Lung (tissue), 11 donors: ENCODE measurements at regions not wholly inside any gene's neighbourhood (a gene's known extent, or its start where the extent isn't known, plus 50 kb on each side); places are given as distances from the start of the nearest gene placed in this dataset.
A peak's percentile ranks its signal among the peaks of the same experiment; 100 is the strongest.

Experiments
- ATAC-seq: fragments of 200-7000 bp; cut with Tn5 transposase; one replicate; pipeline ENCODE4 v1.9.1; 2020; ENCODE audit warnings: moderate number of reproducible peaks; ENCODE audit not compliant: insufficient read depth, low FRiP score
- DNase-seq, 3 donors: peaks; one replicate each; pipeline ENCODE4 v3.0.0-alpha.2; 2013 to 2017
- H3K27ac ChIP-seq, 2 donors: one replicate each; pipeline ENCODE4 v1.5.1; 2013; ENCODE audit warnings: mild to moderate bottlenecking in 2 of 2, moderate library complexity in 2 of 2, control low read depth in 1 of 2, inconsistent platforms in 1 of 2, low read depth in 1 of 2, low read length in 1 of 2
- H3K27me3 ChIP-seq, 3 donors: one replicate each; pipeline ENCODE4 v1.5.1; 2013; ENCODE audit warnings: low read length in 2 of 3; ENCODE audit not compliant: control insufficient read depth in 3 of 3, insufficient read depth in 3 of 3
- H3K36me3 ChIP-seq, 4 donors: one replicate each; pipeline ENCODE4 v1.5.1; 2013; ENCODE audit warnings: low read length in 4 of 4, mild to moderate bottlenecking in 1 of 4, moderate library complexity in 1 of 4; ENCODE audit not compliant: control insufficient read depth in 4 of 4, insufficient read depth in 4 of 4
- H3K4me1 ChIP-seq, 5 donors: one replicate each; pipeline ENCODE4 v1.5.1; 2013; ENCODE audit warnings: low read length in 5 of 5, mild to moderate bottlenecking in 2 of 5, moderate library complexity in 1 of 5; ENCODE audit not compliant: control insufficient read depth in 5 of 5, insufficient read depth in 5 of 5
- H3K4me3 ChIP-seq: one replicate; pipeline ENCODE4 v1.5.1; 2013; ENCODE audit warnings: mild to moderate bottlenecking, control low read depth, moderate library complexity
- H3K9ac ChIP-seq, 2 donors: one replicate each; pipeline ENCODE4 v1.5.1; 2013; ENCODE audit warnings: low read length in 2 of 2, control low read depth in 1 of 2; ENCODE audit not compliant: insufficient read depth in 1 of 2
- H3K9me3 ChIP-seq, 4 donors: one replicate each; pipeline ENCODE4 v1.5.1; 2013; ENCODE audit warnings: low read length in 3 of 4, mild to moderate bottlenecking in 1 of 4, moderate library complexity in 1 of 4; ENCODE audit not compliant: control insufficient read depth in 4 of 4, insufficient read depth in 3 of 4
- WGBS, 2 donors: extraction: QIAGEN DNeasy Blood & Tissue Kit; methylation state at CpG; one replicate each; pipeline ENCODE4 v1.1.7; 2013; 5-methylcytosine and 5-hydroxymethylcytosine counted together
- TF ChIP-seq, protein P1 (sequence below): IDR thresholded peaks from 2 replicates; pipeline ENCODE4 v1.5.1; 2012; ENCODE audit warnings: mild to moderate bottlenecking; ENCODE audit errors: control extremely low read depth, extremely low read depth
- donor health status: control.
- donor health status: control.
- donor health status: Bipolar disorder and iron deficiency.
- donor health status: healthy.
- donor health status: DM: yes; HTN: yes; CAD: no.

DNA sequence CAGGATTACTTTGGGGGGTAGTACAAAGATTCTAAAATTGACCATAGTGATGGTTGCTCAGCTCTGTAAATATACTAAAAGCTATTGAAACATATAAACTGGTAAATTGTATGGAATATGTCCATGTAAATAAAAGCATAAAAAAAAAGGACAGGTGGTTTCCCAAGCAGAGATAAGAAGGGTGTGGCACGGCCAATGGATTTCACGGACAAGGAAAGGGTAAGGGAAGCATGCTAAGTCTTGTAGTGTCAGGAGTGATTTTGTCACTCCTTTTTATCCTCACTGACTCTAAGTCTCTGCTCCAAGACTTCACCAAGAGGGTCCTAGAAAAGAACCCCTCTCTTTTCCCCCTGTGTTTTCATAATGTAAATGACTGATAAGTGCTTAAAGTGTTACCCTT lies 229.2 kb downstream of the SPTSSA start:
- ATAC-seq (no peak), DNase-seq (no peak)
- Histone ChIP-seq H3K27ac (no peak overlapping the region), H3K4me3 (no peak overlapping the region), H3K27me3 (peaks cover 0 to 6% (median 4%) of the 10 kb centered on the region in 3 donors), H3K4me1 (peaks cover 0 to 13% (median 0%) of the 10 kb centered on the region in 5 donors), H3K9ac (no peak overlapping the region), H3K9me3 (no peaks in the 10 kb centered on the region), H3K36me3 (no peaks in the 10 kb centered on the region)
- TF ChIP-seq, protein P1, sequence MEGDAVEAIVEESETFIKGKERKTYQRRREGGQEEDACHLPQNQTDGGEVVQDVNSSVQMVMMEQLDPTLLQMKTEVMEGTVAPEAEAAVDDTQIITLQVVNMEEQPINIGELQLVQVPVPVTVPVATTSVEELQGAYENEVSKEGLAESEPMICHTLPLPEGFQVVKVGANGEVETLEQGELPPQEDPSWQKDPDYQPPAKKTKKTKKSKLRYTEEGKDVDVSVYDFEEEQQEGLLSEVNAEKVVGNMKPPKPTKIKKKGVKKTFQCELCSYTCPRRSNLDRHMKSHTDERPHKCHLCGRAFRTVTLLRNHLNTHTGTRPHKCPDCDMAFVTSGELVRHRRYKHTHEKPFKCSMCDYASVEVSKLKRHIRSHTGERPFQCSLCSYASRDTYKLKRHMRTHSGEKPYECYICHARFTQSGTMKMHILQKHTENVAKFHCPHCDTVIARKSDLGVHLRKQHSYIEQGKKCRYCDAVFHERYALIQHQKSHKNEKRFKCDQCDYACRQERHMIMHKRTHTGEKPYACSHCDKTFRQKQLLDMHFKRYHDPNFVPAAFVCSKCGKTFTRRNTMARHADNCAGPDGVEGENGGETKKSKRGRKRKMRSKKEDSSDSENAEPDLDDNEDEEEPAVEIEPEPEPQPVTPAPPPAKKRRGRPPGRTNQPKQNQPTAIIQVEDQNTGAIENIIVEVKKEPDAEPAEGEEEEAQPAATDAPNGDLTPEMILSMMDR, result no peak
- WGBS, 2 donors, result 69 to 77% methylated on average over 2 of the region's 2 CpGs

DNA sequence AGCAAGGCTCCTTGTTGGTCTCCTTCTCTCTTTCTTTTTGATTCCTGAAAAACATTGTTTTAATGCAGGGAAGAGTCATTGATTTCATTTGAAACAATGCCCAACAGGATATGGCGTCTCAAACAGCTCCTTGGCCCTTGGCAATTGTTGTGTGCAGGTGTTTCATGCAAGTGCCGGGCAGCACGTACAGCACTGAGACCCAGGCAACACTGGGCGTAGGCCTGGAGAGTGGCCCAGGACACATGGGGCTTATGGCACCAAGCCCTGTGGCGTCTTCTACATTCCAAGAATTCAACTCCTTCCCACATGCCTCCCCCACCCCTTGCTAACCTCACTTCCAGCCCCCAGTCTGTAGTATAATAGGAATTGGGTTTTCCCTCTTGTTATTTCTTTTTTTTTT lies 230.4 kb downstream of the SPTSSA start:
- no peak for ATAC-seq
- no peak overlapping the region for H3K9ac ChIP-seq
- TF ChIP-seq, protein P1, result no peak
- H3K9me3 ChIP-seq, result no peaks in the 10 kb centered on the region
- DNase-seq, result peak in 2 of 3 donors; percentile 11 to 60
- no peaks in the 10 kb centered on the region for H3K36me3 ChIP-seq
- no peak overlapping the region for H3K4me3 ChIP-seq
- H3K27ac ChIP-seq, result no peak overlapping the region
- peaks cover 0 to 11% (median 9%) of the 10 kb centered on the region in 3 donors for H3K27me3 ChIP-seq
- peaks cover 0 to 13% (median 0%) of the 10 kb centered on the region in 5 donors for H3K4me1 ChIP-seq
- 65 to 84% methylated on average over 5 of the region's 5 CpGs for WGBS, 2 donors

- Histone ChIP-seq H3K4me1 (peaks cover 0 to 6% (median 0%) of the 10 kb centered on the region in 5 donors), H3K4me3 (no peak overlapping the region), H3K27ac (no peak overlapping the region), H3K9ac (no peak overlapping the region), H3K9me3 (no peaks in the 10 kb centered on the region), H3K27me3 (peaks cover 0 to 21% (median 9%) of the 10 kb centered on the region in 3 donors), H3K36me3 (no peaks in the 10 kb centered on the region)
- no peak for DNase-seq
- 95 to 98% methylated on average over 7 of the region's 7 CpGs for WGBS, 2 donors
- no peak for ATAC-seq
- TF ChIP-seq, protein P1, result no peak
Observed at GRCh38 chr14:34229140-34229539, 232.9 kb downstream of the SPTSSA start.

DNA sequence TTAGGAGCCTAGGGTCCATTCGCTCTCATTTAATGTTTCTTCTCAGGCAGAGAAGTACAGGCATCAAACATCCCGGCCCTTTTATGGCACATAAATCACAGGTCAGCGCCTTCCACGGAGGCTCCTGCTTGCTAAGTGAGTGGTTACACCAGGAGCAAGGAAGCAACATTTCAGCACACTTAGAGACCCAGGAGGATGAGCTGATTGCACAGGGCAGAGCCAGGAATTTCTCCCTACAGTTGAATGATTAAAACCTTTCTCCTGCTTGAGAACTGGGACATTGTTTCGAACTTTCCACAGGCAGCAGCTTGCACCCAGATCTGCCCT lies 233.4 kb downstream of the SPTSSA start:
- TF ChIP-seq, protein P1, result no peak
- Histone ChIP-seq H3K4me1 (peaks cover 0 to 3% (median 0%) of the 10 kb centered on the region in 5 donors), H3K4me3 (no peak overlapping the region), H3K9me3 (no peaks in the 10 kb centered on the region), H3K27ac (no peak overlapping the region), H3K36me3 (no peaks in the 10 kb centered on the region), H3K9ac (no peak overlapping the region), H3K27me3 (peaks cover 0 to 26% (median 9%) of the 10 kb centered on the region in 3 donors)
- ATAC-seq, result no peak
- no peak for DNase-seq
- 88 to 91% methylated on average over 5 of the region's 5 CpGs for WGBS, 2 donors
